ENCODE measurements at regions not wholly inside any gene's neighbourhood (a gene's known extent, or its start where the extent isn't known, plus 50 kb on each side); places are given as distances from the start of the nearest gene placed in this dataset.

DNA sequence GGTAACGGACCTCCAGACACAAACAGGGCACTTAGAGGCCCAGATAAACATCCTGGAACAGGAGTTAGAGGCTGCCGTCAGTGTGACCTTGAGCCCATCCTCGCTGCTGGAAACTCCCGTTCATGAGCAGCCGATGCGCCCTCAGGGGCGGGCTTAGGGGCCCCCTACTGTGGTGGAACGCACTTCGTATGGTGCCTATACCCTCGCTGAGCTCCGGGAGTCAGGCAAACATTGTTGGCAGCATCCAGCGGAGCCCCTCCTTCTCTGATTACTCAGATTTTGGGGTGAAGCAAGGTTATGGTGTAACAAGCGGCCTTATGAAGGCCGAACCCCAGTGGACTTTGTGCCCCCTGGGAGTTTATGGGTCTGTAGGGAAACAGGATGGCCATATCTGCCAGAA lies 205.3 kb upstream of the SYT4 start:
- no peak overlapping the region for H3K4me2 ChIP-seq (ENCODE audit: low read length)
- H3K9me3 ChIP-seq (replicated peaks; ENCODE audit: low read length), result no peaks in the 10 kb centered on the region
- H3K9ac ChIP-seq (ENCODE audit: low read depth, low read length), result no peak overlapping the region
- no peaks in the 10 kb centered on the region for H3K27me3 ChIP-seq (ENCODE audit: control insufficient read depth, insufficient read depth, low read length)
- H3K36me3 ChIP-seq (ENCODE audit: insufficient read depth, low read length), result no peaks in the 10 kb centered on the region
- H3K4me3 ChIP-seq (ENCODE audit: low read length), result no peak overlapping the region
- no peaks in the 10 kb centered on the region for H3K4me1 ChIP-seq (ENCODE audit: control insufficient read depth, insufficient read depth, low read length)

DNA sequence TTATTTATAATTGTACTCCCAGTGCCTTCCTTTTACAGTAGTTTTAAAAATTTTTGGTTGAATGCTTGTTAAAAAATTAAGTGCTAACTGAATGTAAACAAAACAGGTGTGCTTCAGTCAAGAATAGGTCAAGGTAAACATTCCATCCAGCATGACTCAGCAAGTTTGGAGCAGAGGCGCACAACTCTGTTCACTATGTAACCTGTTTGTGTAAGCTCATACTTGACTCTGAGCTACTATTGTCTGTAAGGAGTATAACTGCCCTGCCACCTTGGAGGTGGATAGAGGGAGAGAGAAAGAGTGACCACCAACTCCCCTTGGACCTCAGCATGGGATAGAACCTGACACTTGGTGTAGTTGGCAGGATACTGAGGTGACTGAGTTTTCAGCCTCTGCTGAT lies 207.4 kb upstream of the SYT4 start:
- no peaks in the 10 kb centered on the region for H3K9me3 ChIP-seq (replicated peaks; ENCODE audit: low read length)
- no peaks in the 10 kb centered on the region for H3K36me3 ChIP-seq (ENCODE audit: insufficient read depth, low read length)
- H3K9ac ChIP-seq (ENCODE audit: low read depth, low read length), result no peak overlapping the region
- no peak overlapping the region for H3K4me2 ChIP-seq (ENCODE audit: low read length)
- H3K4me3 ChIP-seq (ENCODE audit: low read length), result no peak overlapping the region
- H3K4me1 ChIP-seq (ENCODE audit: control insufficient read depth, insufficient read depth, low read length), result no peaks in the 10 kb centered on the region
- H3K27me3 ChIP-seq (ENCODE audit: control insufficient read depth, insufficient read depth, low read length), result no peaks in the 10 kb centered on the region

DNA sequence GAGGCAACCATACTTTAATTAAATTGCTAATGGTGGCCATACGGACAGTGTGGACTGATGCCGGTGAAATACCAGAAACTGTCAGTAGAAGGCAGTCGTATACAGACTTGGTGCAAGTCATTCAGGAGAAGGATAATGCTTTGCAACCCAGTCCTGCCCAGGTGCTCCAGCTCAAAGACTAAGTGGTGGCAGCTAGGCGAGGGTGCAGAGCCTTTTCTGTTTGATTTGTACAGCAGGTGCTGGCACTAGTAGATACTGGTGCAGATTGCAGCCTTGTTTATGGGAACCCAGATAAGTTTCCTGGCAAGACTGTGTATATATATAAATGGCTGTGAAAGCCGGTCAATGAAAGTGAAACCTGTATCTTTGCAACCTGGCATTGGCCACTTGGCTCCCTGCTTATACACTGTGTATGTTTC lies 208.3 kb upstream of the SYT4 start:
- Histone ChIP-seq H3K4me3 (ENCODE audit: low read length) (no peak overlapping the region), H3K27me3 (ENCODE audit: control insufficient read depth, insufficient read depth, low read length) (no peaks in the 10 kb centered on the region), H3K36me3 (ENCODE audit: insufficient read depth, low read length) (no peaks in the 10 kb centered on the region), H3K9ac (ENCODE audit: low read depth, low read length) (no peak overlapping the region), H3K4me2 (ENCODE audit: low read length) (no peak overlapping the region), H3K4me1 (ENCODE audit: control insufficient read depth, insufficient read depth, low read length) (no peaks in the 10 kb centered on the region), H3K9me3 (replicated peaks; ENCODE audit: low read length) (no peaks in the 10 kb centered on the region)

DNA sequence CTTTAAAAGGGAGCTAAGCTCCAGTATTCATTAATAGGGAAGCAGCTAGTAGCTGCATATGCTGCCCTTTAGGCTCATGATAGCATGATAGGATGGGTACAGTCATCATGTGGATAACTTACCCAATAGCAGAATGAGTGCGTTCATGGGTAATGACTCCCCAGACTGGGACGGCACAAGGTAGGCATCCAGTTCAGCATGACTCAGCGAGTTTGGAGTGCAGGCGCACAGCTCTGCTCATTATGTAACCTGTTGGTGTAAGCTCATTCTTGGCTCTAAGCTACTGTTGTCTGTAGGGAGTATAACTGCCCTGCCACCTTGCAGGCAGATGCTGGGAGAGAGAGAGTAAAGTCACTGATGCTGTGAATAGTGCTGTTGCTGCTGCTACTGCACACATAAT lies 209.2 kb upstream of the SYT4 start:
- no peaks in the 10 kb centered on the region for H3K36me3 ChIP-seq (ENCODE audit: insufficient read depth, low read length)
- H3K4me1 ChIP-seq (ENCODE audit: control insufficient read depth, insufficient read depth, low read length), result no peaks in the 10 kb centered on the region
- no peaks in the 10 kb centered on the region for H3K9me3 ChIP-seq (replicated peaks; ENCODE audit: low read length)
- H3K4me3 ChIP-seq (ENCODE audit: low read length), result no peak overlapping the region
- H3K9ac ChIP-seq (ENCODE audit: low read depth, low read length), result no peak overlapping the region
- H3K27me3 ChIP-seq (ENCODE audit: control insufficient read depth, insufficient read depth, low read length), result no peaks in the 10 kb centered on the region
- H3K4me2 ChIP-seq (ENCODE audit: low read length), result no peak overlapping the region

DNA sequence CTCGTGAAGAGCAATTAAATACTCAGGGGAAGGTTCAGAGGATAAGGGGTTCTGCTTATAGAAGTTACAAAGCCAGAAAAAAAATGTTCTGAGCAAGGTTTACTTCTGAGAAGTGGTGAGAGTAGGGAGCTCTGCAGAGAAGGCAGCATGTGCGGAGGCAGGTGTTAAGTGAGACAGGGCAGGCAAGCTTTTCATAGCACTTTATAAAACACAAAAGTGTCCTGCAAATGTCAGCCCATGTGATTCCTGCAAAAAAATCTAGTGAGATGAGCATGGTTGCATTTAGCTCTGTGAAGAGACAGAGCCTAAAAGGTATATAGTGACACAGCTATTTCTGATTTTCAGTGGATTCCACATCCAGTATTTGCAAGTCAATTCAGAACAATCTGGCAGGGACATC lies 223.8 kb upstream of the SYT4 start:
- Histone ChIP-seq H3K4me2 (ENCODE audit: low read length) (no peak overlapping the region), H3K4me1 (ENCODE audit: control insufficient read depth, insufficient read depth, low read length) (no peaks in the 10 kb centered on the region), H3K9me3 (replicated peaks; ENCODE audit: low read length) (no peaks in the 10 kb centered on the region), H3K27me3 (ENCODE audit: control insufficient read depth, insufficient read depth, low read length) (no peaks in the 10 kb centered on the region), H3K36me3 (ENCODE audit: insufficient read depth, low read length) (no peaks in the 10 kb centered on the region), H3K9ac (ENCODE audit: low read depth, low read length) (no peak overlapping the region), H3K4me3 (ENCODE audit: low read length) (no peak overlapping the region)

DNA sequence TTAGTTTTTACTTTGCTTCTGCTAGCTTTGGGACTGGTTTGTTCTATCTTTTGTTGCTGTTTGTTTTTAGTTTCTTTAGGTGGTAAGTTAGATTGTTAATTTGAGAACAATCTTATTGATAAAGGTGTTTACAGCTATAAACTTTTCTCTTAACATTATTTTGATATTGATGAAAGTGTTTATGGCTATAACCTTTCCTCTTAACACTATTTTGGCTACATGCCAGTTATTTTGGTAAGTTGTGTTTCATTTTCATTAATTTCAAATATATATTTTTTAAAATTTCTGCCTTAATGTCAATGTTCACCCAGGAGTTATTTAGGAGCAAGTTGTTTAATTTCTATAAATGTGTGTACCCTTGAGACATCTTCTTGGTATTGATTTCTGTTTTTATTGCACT lies 229.6 kb upstream of the SYT4 start:
- no peak overlapping the region for H3K4me3 ChIP-seq (ENCODE audit: low read length)
- no peaks in the 10 kb centered on the region for H3K36me3 ChIP-seq (ENCODE audit: insufficient read depth, low read length)
- H3K4me2 ChIP-seq (ENCODE audit: low read length), result no peak overlapping the region
- no peaks in the 10 kb centered on the region for H3K4me1 ChIP-seq (ENCODE audit: control insufficient read depth, insufficient read depth, low read length)
- peaks cover 14% of the 10 kb centered on the region for H3K9me3 ChIP-seq (replicated peaks; ENCODE audit: low read length)
- no peak overlapping the region for H3K9ac ChIP-seq (ENCODE audit: low read depth, low read length)
- H3K27me3 ChIP-seq (ENCODE audit: control insufficient read depth, insufficient read depth, low read length), result no peaks in the 10 kb centered on the region

DNA sequence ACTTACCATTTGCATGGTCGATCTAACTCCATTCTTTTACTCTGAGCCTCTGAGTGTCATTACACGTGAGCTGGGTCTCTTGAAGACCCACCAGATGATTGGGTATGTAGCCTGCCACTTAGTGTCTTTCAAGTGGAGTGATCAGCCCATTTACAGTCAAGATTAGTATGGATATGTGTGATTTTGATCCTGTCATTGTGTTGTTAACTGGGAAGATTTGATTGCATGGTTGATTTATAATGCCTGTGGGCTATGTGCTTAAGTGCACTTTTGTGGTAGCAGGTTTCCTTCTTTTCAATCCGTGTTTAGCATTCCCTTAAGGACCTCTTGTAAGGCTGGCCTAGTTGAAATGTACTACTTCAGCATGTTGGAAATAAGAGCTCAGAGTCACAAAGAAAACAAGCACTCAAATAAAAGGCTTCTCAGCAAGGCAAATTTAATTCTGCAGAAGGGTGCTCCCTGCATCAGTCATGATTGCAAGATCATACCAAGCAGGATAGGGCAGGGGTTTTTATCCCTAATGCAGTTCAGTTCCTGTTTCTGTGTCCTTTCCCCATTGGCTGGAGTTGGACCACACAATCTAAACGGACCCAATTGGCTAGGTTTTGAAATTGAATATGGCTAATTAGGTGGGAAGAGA lies 230.7 kb upstream of the SYT4 start:
- Histone ChIP-seq H3K9me3 (replicated peaks; ENCODE audit: low read length) (peaks cover 14% of the 10 kb centered on the region), H3K36me3 (ENCODE audit: insufficient read depth, low read length) (no peaks in the 10 kb centered on the region), H3K4me1 (ENCODE audit: control insufficient read depth, insufficient read depth, low read length) (no peaks in the 10 kb centered on the region), H3K4me2 (ENCODE audit: low read length) (no peak overlapping the region), H3K27me3 (ENCODE audit: control insufficient read depth, insufficient read depth, low read length) (no peaks in the 10 kb centered on the region), H3K4me3 (ENCODE audit: low read length) (no peak overlapping the region), H3K9ac (ENCODE audit: low read depth, low read length) (no peak overlapping the region)

DNA sequence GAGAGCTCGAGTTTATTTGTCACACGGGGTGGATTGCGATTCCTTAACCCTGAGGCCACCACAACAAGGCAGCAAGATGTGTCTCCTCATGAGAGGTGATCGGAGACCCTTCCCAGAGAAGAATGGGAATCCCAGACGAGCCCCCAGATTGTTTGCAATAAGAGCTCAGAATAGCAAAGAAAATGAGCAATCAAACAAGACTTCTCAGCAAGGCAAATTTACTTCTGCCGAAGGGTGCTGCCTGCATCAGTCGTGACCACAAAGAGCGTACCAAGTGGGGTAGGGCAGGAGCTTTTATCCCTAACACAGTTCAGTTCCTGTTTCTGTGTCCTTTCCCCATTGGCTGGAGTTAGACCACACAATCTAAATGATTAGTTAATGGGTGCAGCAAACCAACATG lies 237.5 kb upstream of the SYT4 start:
- Histone ChIP-seq H3K4me1 (ENCODE audit: control insufficient read depth, insufficient read depth, low read length) (no peaks in the 10 kb centered on the region), H3K9ac (ENCODE audit: low read depth, low read length) (no peak overlapping the region), H3K9me3 (replicated peaks; ENCODE audit: low read length) (peaks cover 4% of the 10 kb centered on the region), H3K4me2 (ENCODE audit: low read length) (no peak overlapping the region), H3K4me3 (ENCODE audit: low read length) (no peak overlapping the region), H3K36me3 (ENCODE audit: insufficient read depth, low read length) (no peaks in the 10 kb centered on the region), H3K27me3 (ENCODE audit: control insufficient read depth, insufficient read depth, low read length) (no peaks in the 10 kb centered on the region)

DNA sequence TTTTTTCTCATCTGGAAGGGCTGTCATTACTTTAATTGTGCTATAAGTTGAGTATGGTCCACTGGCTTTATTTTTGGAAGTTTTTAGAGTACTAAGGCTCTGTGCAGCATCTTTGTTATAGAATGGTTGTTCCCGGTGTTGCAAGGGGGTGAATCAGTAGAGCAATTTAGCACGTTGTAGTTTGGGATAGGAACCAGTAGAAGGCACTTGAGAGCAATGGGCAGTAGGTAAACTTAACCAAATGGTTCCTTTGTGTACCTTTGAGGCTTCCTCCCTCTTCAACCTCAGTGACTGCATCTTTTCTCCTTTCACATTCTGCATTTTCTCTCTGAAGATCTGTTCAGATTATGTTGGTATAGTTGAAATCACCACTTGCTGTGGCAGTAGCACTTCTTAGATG lies 238.2 kb upstream of the SYT4 start:
- Histone ChIP-seq H3K4me3 (ENCODE audit: low read length) (no peak overlapping the region), H3K9ac (ENCODE audit: low read depth, low read length) (no peak overlapping the region), H3K27me3 (ENCODE audit: control insufficient read depth, insufficient read depth, low read length) (no peaks in the 10 kb centered on the region), H3K4me1 (ENCODE audit: control insufficient read depth, insufficient read depth, low read length) (no peaks in the 10 kb centered on the region), H3K9me3 (replicated peaks; ENCODE audit: low read length) (peaks cover 4% of the 10 kb centered on the region), H3K4me2 (ENCODE audit: low read length) (no peak overlapping the region), H3K36me3 (ENCODE audit: insufficient read depth, low read length) (no peaks in the 10 kb centered on the region)

DNA sequence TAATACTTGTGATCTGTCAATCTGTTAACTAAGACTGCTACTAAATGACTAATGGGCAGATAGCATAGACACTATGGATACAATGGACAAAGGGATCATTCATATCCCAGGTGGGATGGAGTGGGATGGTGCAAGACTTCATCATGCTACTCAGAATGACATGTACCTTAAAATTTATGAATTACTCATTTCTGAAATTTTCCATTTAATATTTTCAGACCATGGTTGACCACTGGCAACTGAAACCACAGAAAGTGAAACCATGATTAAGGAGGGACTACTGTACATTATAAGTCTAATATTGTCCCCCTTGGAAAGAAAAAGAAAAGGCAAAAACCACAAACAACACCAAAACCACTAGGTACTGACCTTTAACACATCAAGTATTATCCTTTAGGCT lies 247.0 kb upstream of the SYT4 start:
- H3K4me2 ChIP-seq (ENCODE audit: low read length), result peak overlapping the region; percentile 41
- H3K9ac ChIP-seq (ENCODE audit: low read depth, low read length), result no peak overlapping the region
- no peaks in the 10 kb centered on the region for H3K36me3 ChIP-seq (ENCODE audit: insufficient read depth, low read length)
- peaks cover 31% of the 10 kb centered on the region for H3K4me1 ChIP-seq (ENCODE audit: control insufficient read depth, insufficient read depth, low read length)
- H3K27me3 ChIP-seq (ENCODE audit: control insufficient read depth, insufficient read depth, low read length), result no peaks in the 10 kb centered on the region
- H3K9me3 ChIP-seq (replicated peaks; ENCODE audit: low read length), result no peaks in the 10 kb centered on the region
- no peak overlapping the region for H3K4me3 ChIP-seq (ENCODE audit: low read length)

DNA sequence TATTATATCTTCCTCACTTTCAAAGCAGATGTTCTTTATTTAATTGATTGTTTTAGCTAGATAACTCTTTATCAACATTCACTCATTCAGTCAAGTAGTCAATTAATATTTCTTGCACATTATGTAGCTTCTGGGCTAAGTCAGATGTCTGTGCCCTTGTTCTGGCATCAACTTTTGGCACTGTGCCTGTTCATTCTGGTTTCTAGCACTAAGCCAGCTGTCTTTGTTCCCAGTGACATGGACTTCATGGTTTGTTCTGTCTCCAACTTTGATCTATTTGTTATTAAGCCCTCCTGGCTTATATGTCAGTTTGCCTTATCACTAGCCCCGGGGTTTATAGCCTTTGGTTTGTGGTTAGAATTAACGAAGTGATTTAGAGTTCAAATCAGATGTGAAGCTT lies 247.9 kb upstream of the SYT4 start:
- Histone ChIP-seq H3K4me2 (ENCODE audit: low read length) (peak overlapping the region; percentile 19), H3K36me3 (ENCODE audit: insufficient read depth, low read length) (no peaks in the 10 kb centered on the region), H3K27me3 (ENCODE audit: control insufficient read depth, insufficient read depth, low read length) (no peaks in the 10 kb centered on the region), H3K4me1 (ENCODE audit: control insufficient read depth, insufficient read depth, low read length) (peaks cover 31% of the 10 kb centered on the region), H3K9ac (ENCODE audit: low read depth, low read length) (peak overlapping the region; percentile 66), H3K4me3 (ENCODE audit: low read length) (no peak overlapping the region), H3K9me3 (replicated peaks; ENCODE audit: low read length) (no peaks in the 10 kb centered on the region)

DNA sequence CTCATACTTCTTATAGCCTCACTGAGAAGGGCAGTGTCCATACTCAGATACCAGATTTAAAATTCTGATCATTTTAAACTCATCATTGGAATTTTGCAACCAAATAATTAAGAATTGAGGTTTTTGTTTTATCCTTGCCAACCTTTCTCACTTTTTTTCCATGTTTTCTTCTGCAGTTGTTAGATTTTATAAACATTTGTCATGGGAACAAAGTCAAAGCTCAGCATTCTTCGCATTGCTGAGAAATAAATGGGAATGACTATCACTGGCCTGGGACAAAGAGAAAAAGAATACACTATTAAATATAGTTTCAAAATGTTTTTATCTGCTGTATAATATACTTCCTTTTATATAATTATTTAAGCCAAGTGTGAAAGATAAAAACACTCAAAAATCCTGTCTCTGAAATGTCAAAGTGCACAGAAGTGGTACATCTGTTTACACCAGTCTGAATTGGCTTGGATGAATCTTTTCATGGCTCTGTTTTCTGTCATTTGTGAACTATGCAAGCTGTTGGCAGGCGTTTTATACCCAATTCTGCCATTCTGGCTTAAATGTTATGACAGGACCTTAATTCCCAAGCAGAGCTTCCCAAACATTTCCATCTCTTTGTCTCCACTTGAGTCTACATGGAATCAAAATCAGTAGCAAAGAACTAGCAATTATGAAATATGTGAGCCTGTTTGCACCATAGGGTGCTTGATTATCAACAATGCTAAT lies 249.3 kb upstream of the SYT4 start:
- Histone ChIP-seq H3K4me3 (ENCODE audit: low read length) (peak overlapping the region; percentile 26), H3K9me3 (replicated peaks; ENCODE audit: low read length) (no peaks in the 10 kb centered on the region), H3K9ac (ENCODE audit: low read depth, low read length) (peak overlapping the region; percentile 66), H3K4me2 (ENCODE audit: low read length) (peak overlapping the region; percentile 56), H3K4me1 (ENCODE audit: control insufficient read depth, insufficient read depth, low read length) (peaks cover 31% of the 10 kb centered on the region), H3K27me3 (ENCODE audit: control insufficient read depth, insufficient read depth, low read length) (no peaks in the 10 kb centered on the region), H3K36me3 (ENCODE audit: insufficient read depth, low read length) (no peaks in the 10 kb centered on the region)
